A673 (cell line): ENCODE measurements at regions not wholly inside any gene's neighbourhood (a gene's known extent, or its start where the extent isn't known, plus 50 kb on each side); places are given as distances from the start of the nearest gene placed in this dataset.

Source experiments
- EZH2 ChIP-seq: fragments of 200-600 bp; sonication (generic); IDR thresholded peaks from 2 replicates; pipeline ENCODE4 v1.6.1; 2017; ENCODE audit warnings: borderline replicate concordance, low read depth, mild to moderate bottlenecking, mixed read lengths, antibody characterized with exemption, low read length; ENCODE audit not compliant: poor library complexity, severe bottlenecking
- TF ChIP-seq, protein P1 (sequence below): fragments of 300-800, 200-600 bp; sonication (generic); conservative IDR thresholded peaks from 2 replicates; pipeline ENCODE4 v1.5.1; 2017; ENCODE audit warnings: low read depth, mild to moderate bottlenecking, antibody characterized with exemption, low read length, moderate library complexity, mixed read lengths

DNA sequence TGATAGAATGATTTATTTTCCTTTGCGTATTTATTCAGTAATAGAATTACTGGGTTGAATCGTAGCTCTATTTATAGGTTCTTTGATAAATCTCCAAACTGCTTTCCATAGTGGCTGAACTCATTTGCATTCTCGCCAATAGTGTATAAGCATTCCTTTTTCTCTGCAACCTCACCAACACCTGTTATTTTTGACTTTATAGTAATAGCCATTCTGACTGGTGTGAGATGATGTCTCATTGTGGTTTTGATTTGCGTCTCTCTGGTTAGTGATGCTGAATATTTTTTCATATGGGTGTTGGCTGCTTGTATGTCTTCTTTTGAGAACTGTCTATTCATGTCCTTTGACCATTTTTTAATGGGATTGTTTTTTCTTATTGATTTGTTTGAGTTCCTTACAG is 160.7 kb downstream of the MID1IP1 start:
- TF ChIP-seq, protein P1, sequence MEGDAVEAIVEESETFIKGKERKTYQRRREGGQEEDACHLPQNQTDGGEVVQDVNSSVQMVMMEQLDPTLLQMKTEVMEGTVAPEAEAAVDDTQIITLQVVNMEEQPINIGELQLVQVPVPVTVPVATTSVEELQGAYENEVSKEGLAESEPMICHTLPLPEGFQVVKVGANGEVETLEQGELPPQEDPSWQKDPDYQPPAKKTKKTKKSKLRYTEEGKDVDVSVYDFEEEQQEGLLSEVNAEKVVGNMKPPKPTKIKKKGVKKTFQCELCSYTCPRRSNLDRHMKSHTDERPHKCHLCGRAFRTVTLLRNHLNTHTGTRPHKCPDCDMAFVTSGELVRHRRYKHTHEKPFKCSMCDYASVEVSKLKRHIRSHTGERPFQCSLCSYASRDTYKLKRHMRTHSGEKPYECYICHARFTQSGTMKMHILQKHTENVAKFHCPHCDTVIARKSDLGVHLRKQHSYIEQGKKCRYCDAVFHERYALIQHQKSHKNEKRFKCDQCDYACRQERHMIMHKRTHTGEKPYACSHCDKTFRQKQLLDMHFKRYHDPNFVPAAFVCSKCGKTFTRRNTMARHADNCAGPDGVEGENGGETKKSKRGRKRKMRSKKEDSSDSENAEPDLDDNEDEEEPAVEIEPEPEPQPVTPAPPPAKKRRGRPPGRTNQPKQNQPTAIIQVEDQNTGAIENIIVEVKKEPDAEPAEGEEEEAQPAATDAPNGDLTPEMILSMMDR = no peak
- no peak for TF ChIP-seq EZH2
